ENCODE measurements at regions not wholly inside any gene's neighbourhood (a gene's known extent, or its start where the extent isn't known, plus 50 kb on each side); places are given as distances from the start of the nearest gene placed in this dataset.

- WGBS, 2 donors = 76 to 88% methylated on average over 6 of the region's 6 CpGs
- no peak overlapping the region for H3K27ac ChIP-seq
- intact Hi-C loops (cut with DNase I) = no loop called here
Measured at GRCh38 chr6:45812922-45813321, 202.7 kb downstream of the CLIC5 start.

GRCh38 chr6:45808917-45809316 is 206.7 kb downstream of the CLIC5 start:
- TF ChIP-seq POLR2A (IDR thresholded peaks at IDR 0.05) (no peak), EP300 (IDR thresholded peaks at IDR 0.05) (no peak), CTCF (IDR thresholded peaks at IDR 0.05) (no peak), POLR2AphosphoS5 (IDR thresholded peaks at IDR 0.05) (no peak)
- DNase-seq = no peak
- no peak overlapping the region for H3K27ac ChIP-seq
- WGBS, 2 donors = 24 to 50% methylated on average over 1 of the region's 1 CpG
- H3K4me3 ChIP-seq = no peak overlapping the region
- no peaks in the 10 kb centered on the region for H3K9me3 ChIP-seq
- no peaks in the 10 kb centered on the region for H3K27me3 ChIP-seq
- intact Hi-C loops (cut with DNase I) = no loop called here
- H3K4me1 ChIP-seq = no peaks in the 10 kb centered on the region
- H3K36me3 ChIP-seq = no peaks in the 10 kb centered on the region

More at GRCh38 chr6:45812922-45813321, 202.7 kb downstream of the CLIC5 start:
- no peak for TF ChIP-seq POLR2A (IDR thresholded peaks at IDR 0.05)
- no peak for TF ChIP-seq EP300 (IDR thresholded peaks at IDR 0.05)
- no peak for TF ChIP-seq CTCF (IDR thresholded peaks at IDR 0.05)
- no peak for TF ChIP-seq POLR2AphosphoS5 (IDR thresholded peaks at IDR 0.05)
- no peak overlapping the region for H3K4me3 ChIP-seq
- H3K4me1 ChIP-seq = peaks cover 0 to 4% (median 0%) of the 10 kb centered on the region in 4 donors
- no peak for DNase-seq
- H3K27me3 ChIP-seq = no peaks in the 10 kb centered on the region
- no peaks in the 10 kb centered on the region for H3K36me3 ChIP-seq
- H3K9me3 ChIP-seq = peaks cover 0 to under 1% (median 0%) of the 10 kb centered on the region in 4 donors

- WGBS, 2 donors = 80 to 83% methylated on average over 7 of the region's 7 CpGs
- no peak for TF ChIP-seq EP300 (IDR thresholded peaks at IDR 0.05)
- TF ChIP-seq POLR2AphosphoS5 (IDR thresholded peaks at IDR 0.05) = no peak
- TF ChIP-seq POLR2A (IDR thresholded peaks at IDR 0.05) = no peak
- no peak for TF ChIP-seq CTCF (IDR thresholded peaks at IDR 0.05)
- Histone ChIP-seq H3K27me3 (no peaks in the 10 kb centered on the region), H3K27ac (no peak overlapping the region), H3K4me1 (no peaks in the 10 kb centered on the region), H3K36me3 (no peaks in the 10 kb centered on the region), H3K9me3 (no peaks in the 10 kb centered on the region), H3K4me3 (no peak overlapping the region)
- intact Hi-C loops (cut with DNase I) = no loop called here
- DNase-seq = no peak
Measured at GRCh38 chr6:45808042-45808645, 207.5 kb downstream of the CLIC5 start.

- no peaks in the 10 kb centered on the region for H3K36me3 ChIP-seq
- H3K27ac ChIP-seq = no peak overlapping the region
- H3K9me3 ChIP-seq = no peaks in the 10 kb centered on the region
- no peak overlapping the region for H3K4me3 ChIP-seq
- TF ChIP-seq CTCF (IDR thresholded peaks at IDR 0.05) = no peak
- TF ChIP-seq POLR2AphosphoS5 (IDR thresholded peaks at IDR 0.05) = no peak
- no peak for TF ChIP-seq EP300 (IDR thresholded peaks at IDR 0.05)
- no peak for TF ChIP-seq POLR2A (IDR thresholded peaks at IDR 0.05)
- H3K4me1 ChIP-seq = no peaks in the 10 kb centered on the region
- 73 to 78% methylated on average over 4 of the region's 4 CpGs for WGBS, 2 donors
- intact Hi-C loops (cut with DNase I) = no loop called here
- H3K27me3 ChIP-seq = no peaks in the 10 kb centered on the region
- DNase-seq = no peak
Measured at GRCh38 chr6:45807311-45808041, 208.2 kb downstream of the CLIC5 start.

All from sigmoid colon (tissue), 6 donors.